ENCODE measurements at regions not wholly inside any gene's neighbourhood (a gene's known extent, or its start where the extent isn't known, plus 50 kb on each side); places are given as distances from the start of the nearest gene placed in this dataset.

- no peak for DNase-seq
These were observed 1171.6 kb upstream of the CDH18 start for GRCh38 chr5:21159510-21160059.

DNA sequence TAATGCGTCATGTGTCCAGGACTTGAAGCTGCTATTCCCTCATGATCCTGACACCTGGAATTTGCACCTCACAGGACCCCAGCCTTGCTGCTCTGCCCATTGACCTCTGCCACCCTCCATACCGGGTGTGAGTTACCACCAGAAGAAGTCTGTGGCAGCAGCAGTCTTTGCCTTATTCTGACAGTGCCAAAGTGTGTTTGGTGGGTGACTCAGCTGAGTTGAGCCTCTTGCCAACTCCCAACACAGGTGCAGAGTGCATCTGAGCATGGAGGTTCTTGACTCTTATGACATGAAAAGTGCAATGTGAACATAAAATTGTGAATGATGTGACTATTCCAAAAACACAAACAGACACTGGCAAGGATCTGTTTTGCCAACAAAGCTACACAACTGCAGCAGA, 1166.5 kb upstream of the CDH18 start:
- DNase-seq = no peak

GRCh38 chr5:21152611-21153010, 1164.6 kb upstream of the CDH18 start:
- DNase-seq = no peak

DNA sequence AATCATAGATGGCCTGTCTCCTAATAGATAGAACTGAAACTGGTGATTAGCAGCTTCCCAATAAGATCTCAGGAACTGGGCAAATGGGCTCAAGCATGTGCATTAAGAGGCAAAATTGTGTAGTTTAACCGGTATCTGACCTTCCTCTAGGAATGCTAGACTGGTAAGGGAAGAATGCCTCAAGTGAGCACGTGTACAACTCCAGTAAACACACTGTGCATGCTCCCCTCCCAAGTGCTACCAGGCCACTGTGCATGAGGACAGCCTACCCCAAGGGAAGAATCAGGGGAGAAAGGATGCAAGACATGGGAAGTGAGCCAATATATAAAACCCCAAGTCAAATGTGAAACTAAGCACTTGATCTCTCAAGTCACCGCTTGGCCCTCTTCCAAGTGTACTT, 1157.4 kb upstream of the CDH18 start:
- DNase-seq = no peak

GRCh38 chr5:21143686-21144085, 1155.7 kb upstream of the CDH18 start:
- DNase-seq = no peak

DNA sequence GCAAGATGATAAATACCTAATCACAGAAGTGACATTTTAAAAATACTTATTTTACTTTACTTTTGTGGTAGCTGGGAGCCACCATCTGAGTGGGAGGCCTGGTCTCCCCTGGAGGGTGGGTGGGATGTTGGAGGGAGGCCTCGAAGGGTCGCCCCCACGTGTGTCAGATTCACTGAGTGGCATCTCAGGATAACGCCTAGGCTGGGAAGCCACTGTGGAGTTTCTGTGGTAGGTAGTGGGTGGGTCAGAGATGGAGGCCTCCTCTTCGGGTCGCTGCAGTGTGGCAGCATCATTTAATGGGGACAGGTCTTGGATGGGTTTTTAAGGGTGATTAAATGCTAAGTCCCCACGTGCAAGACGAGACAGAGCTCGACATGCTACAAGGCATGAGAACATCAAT, 1154.8 kb upstream of the CDH18 start:
- no peak for DNase-seq

- DNase-seq = no peak
These were observed 1153.0 kb upstream of the CDH18 start for GRCh38 chr5:21140987-21141386.

GRCh38 chr5:21126236-21126635, 1138.2 kb upstream of the CDH18 start:
- no peak for DNase-seq

GRCh38 chr5:21125238-21125983, 1137.4 kb upstream of the CDH18 start:
- no peak for DNase-seq

DNA sequence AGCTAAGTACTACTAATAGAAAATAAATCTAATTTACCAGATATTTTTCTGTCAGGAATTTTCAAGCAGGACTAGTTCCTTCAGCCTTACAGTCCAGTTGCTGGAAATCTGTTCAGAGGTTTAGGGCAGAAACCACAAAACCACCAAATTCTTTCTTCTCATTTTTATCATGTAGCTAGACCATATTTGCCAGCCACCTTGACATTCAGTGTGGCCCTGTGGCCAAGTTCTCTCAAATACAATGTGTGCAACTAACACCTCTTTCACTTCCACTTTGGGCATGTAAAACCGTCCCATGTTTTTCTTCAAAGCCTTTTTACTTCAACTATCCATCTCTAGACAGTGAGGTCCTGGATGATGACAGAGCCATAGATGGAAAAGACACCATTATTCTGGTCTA, 1133.2 kb upstream of the CDH18 start:
- DNase-seq = no peak

DNA sequence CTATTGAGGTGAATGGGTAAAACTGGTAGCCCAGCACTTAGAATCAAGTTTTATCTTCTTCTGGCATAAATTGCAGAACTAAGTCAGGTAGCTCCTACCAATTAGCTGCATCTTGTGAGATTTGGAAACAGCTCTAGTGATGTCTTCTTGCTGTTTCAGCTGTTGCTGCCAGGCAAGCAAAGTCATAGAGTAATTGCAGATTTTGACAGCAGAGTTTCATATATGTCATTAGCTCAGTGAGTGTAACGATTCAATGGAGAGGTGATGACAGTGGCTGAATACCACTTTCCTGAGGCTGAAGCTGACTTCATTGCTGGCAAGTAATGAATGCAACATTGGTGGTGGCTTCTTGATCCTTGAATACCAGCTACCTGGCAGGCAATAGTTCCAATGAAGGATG, 1109.7 kb upstream of the CDH18 start:
- no peak for DNase-seq

DNA sequence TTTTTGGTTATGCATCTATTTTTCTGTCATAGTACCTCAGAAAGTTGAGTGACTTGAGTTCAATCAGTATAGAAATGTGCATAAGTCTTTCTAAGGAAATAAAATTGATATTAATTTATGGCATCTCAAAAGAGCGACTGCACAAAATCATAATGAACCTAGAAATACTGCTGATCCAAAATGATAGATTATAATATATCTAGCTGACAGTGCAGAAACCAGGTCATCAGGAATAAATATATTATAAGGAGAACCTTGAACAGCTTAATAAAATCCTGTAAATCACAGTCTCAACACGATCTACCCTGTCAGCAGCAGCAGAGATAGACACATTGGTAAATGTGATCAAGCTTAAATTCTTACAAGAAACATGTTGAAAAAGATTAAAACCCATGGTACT, 1106.6 kb upstream of the CDH18 start:
- DNase-seq = no peak

- DNase-seq = no peak
These were observed 1099.8 kb upstream of the CDH18 start for GRCh38 chr5:21087766-21088165.

DNA sequence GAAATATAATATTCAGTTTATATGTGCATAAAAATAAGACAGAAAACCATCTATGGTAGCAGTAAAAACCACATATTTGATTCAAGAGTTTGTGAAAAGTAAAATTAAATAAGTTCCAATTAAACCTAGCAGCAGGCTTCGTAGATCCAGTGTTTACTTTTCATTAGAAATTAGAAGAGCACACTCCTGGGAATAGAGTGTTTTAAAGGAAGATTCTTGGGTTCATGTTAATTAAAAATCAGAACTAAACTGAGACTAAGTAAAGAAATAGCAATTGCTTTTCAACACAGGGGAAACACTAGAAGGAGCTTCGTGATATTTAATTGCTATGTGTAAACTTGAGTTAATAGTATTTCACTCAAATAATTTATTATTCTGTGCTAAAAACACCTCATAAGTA, 1097.8 kb upstream of the CDH18 start:
- no peak for DNase-seq

- no peak for DNase-seq
These were observed 1084.0 kb upstream of the CDH18 start for GRCh38 chr5:21071986-21072385.

DNA sequence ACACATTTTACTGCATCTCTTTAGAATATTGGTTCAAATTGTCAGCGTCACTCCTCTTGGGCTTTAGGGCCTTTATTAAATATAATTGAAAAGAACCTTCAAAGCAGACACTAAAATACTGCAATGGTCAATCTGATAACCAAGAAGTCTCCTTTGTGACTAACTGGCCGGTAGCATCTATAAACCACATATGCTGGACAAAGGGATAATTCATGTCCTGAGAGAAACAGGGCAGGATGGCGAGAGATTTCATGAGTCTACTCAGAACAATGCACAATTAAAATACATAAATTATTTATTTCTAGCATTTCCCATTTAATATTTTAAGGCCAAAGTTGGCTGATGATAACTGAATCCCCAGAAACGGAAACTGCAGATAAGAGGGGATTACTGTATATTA, 1083.4 kb upstream of the CDH18 start:
- DNase-seq = no peak

GRCh38 chr5:21070858-21071257, 1082.9 kb upstream of the CDH18 start:
- DNase-seq = no peak

DNA sequence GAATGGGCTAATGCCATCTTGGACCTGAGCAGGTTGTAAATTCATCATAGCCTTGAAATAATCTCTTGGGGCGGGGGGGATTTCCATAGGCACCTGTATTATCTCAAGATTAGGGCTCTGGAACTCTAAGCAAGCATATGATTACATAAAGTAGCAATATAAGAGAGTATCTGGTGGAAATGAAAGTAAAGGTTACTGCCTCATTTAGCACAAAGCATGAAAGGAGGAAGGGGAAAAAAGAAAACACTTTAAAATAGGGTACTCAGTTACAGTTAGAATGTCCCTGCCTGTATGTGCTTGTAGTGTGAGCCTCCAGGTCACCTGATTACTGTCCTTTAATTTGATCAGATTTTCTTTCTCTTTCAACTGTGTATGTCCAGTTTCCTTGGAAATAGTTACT, 1079.7 kb upstream of the CDH18 start:
- no peak for DNase-seq

DNA sequence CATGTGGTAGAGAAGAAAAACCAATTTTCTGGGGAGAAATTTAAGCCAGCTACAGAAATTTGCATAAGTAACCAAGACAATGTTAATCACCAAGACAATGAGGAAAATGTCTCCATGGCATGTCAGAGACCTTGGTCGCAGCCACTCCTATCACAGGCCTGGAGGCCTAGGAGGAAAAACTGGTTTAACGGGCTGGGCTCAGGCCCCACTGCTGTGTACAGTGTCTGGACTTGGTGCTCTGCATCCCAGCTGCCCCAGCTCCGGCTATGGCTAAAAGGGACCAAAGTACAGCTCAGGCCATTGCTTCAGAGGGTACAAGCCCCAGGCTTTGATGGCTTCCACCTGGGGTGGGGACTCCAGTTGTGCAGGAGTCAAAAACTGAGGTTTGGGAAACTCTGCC, 1075.1 kb upstream of the CDH18 start:
- no peak for DNase-seq

DNA sequence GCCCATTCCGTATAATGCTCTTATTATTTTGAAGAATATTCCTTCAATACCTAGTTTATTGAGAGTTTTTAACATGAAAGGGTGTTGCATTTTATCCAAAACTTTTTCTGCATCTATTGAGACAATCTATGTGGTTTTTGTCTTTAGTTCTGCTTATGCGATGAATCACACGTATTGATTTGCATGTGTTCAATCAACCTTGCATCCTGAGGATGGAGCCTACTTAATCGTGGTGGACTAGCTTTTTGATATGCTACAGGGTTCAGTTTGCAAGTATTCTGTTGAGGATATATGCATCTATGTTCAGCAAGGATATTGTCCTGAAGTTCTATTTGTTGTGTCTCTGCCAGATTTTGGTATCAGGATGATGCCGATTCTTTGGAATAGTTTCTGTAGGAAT, 1070.3 kb upstream of the CDH18 start:
- no peak for DNase-seq

DNA sequence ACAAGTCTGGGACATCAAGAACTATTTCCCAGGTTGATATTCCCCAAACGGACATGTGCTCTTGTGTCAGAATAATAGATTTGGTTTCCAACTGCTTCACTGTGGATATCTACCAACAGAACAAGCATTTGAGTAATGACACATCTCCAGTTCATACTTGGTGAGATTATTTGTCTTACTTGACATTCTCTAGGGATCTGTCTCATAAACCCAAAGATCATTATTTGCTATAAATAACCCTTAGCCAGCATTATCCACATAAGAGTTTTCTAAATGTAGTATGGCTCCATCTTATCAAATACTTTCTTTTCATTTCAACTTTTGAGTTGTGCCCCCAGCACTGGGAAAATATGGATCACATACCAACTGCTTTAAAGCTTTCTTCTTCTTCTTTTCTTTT, 1063.9 kb upstream of the CDH18 start:
- no peak for DNase-seq

- no peak for DNase-seq
These were observed 1061.9 kb upstream of the CDH18 start for GRCh38 chr5:21049901-21050300.

DNA sequence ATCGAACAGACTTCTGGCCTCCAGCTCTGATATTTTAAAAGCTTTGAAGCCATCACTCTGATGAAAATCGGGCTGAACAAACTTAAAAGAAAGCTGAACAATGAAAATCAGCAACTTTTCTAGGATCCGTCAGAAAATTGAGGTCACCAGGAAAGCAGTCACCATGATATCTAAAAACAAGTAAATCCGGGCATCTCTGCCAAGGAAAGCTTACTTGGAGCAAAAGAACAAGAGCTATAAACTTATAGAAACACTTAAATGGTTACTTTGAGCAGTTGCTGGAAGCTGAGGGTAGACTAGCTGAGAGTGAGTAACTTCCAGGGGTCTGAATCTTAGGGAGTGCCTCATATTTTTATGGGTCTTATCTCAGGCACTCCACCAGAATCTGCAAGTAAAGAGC, 1043.0 kb upstream of the CDH18 start:
- no peak for DNase-seq

DNA sequence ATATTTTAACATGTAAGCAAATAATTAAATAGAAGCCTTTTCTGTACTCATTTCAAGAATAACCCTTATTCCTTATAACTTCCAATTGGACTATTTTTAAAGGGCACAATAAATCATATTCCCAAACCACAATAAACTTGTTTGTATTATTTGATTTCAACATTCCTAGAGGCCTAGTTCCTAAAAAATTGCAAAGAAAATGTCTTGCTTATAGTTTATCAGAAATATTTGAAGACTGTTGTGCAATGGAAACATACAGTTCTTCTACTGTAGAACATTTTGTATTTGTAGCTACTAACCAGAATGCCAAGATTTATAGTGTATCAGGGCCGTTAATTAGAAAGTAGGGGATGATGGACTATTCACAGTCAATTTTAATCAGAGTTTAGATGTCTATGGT, 1037.0 kb upstream of the CDH18 start:
- no peak for DNase-seq

DNA sequence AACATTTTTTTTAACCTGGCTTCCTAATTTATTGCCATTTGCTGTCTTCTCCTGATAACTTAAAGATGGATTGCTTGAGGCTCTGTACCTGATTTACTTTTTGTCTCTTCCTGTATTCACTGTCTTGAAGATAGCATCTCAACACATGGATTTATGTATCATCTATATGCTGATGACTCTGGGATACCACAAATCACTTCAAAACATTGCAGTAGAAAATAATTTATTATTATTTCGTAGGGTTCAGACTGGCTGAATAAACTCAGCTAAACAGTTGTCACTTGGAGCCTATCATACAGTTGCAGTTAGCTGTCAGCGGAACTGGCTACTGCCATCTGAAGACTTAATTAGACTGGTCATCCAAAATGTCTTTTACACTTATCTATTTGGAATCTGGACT, 1025.2 kb upstream of the CDH18 start:
- DNase-seq = no peak

All from CD4-positive, alpha-beta T cell treated with Interleukin-17A for 1 hour (primary cell).